ENCODE measurements at regions not wholly inside any gene's neighbourhood (a gene's known extent, or its start where the extent isn't known, plus 50 kb on each side); places are given as distances from the start of the nearest gene placed in this dataset.
"Not testable (repeated sequence)": the region's sequence is repeated elsewhere in the genome, so short reads cannot be mapped to it uniquely, and the experiment has no call there.

DNA sequence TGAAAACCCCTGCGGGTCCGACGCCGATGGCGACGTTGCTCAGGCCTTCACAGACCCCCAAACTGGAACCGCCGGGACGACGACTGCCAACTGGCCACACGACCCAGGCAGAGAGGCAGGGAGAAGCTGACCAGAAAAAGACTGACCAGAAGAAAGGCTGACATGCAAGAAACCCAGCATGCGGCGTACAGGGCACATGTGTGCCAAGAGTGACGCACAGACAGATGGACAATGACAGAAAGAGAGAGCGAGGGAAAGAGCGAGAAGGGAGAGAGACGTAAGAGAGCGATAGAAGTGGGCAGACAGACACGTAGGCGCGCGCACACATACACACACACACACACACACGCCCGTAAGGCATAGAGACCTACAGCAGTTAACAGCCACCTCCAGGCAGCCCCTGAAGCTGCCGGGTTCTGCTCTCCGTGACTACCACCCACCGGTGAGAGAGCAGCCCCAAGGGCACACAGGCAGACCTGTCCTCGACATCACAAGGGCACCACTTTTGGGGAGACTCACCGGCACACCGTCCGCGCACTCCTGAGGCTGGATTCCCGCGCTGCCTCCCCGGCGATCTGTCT lies 67.2 kb upstream of the ZNF527 start:
- DNase-seq (ENCODE audit: extremely low read depth in 1 of 2, low read depth in 1 of 2): no peak

DNA sequence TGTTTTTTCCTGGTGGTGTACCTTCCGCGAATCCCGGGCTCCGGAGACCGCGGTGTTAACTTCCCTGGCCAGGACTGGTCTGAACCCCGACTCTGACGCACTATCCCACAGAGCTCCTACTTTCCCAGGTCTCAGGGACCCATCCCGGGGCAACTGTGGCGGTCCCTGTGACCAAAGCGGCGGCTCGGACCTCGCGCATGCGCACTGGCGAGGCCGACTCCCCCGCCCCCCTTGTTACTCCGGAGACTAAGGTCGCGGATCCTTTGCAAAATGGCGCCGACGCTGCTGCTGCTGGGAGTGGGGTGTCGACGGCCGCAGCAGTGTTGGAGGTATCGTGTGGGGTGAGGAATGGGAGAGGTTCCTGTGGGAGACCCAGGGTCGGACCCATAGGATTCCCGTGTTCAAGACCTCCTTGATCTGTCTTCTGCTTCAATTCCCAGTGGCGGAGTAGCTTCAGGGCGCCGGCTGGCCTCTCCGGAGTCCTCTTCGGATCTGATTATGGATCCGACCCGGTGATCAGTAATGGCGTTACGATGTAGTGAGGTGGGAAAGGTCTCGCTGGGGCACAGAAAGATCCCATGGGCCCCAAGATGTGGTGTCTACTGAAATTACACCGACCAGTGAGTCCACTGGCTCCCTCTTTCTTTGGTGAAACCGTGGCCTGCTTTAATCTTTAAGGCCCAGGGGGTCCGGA lies 66.6 kb upstream of the ZNF527 start:
- DNase-seq (ENCODE audit: extremely low read depth in 1 of 2, low read depth in 1 of 2): no peak

DNA sequence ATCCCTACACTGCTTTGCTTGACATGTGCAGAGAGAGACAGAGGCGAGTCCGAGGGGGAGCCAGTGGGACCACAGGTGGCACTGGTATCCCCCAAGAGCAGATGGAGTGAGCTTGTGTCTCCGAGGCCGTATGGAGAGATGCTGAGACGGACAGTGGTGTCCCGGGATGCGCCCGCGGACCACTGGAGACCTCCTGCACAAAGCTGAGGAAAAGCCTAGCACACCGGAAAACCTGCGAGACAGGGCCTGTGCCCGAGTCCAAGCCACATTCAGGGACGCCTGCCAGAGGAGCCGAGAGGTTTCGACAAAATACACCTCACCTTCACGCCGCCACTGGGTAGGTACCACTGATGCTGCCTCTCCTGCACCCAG lies 66.0 kb upstream of the ZNF527 start:
- no peak for DNase-seq (ENCODE audit: extremely low read depth in 1 of 2, low read depth in 1 of 2)

DNA sequence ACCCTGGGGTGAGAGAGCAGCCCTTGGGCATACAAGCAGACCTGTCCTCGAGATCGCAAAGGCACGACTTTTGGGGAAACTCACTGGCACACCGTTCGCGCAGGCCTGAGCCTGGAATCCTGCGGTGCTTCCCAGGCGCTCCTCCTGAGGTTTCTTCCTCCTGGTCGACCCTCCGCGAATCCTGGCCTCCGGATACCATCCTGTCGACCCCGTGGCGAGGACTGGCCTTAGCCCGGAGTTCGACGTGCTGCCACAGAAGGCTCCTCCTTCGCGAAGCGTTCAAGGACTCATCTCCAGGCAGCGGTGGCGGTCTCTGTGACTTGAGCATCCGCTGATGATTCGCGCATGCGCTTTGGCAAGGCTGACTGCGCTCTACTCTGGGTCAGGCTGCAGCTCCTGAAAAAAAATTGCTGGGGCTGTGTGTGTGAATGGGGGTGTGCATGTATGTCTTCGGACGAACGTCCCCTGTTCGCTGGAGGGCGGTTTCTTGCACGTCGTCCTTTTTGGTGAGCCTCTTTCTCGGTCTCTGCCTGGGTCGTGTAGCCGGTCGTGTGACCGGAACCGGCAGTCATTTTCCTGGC lies 64.4 kb upstream of the ZNF527 start:
- no peak for DNase-seq (ENCODE audit: extremely low read depth in 1 of 2, low read depth in 1 of 2)

DNA sequence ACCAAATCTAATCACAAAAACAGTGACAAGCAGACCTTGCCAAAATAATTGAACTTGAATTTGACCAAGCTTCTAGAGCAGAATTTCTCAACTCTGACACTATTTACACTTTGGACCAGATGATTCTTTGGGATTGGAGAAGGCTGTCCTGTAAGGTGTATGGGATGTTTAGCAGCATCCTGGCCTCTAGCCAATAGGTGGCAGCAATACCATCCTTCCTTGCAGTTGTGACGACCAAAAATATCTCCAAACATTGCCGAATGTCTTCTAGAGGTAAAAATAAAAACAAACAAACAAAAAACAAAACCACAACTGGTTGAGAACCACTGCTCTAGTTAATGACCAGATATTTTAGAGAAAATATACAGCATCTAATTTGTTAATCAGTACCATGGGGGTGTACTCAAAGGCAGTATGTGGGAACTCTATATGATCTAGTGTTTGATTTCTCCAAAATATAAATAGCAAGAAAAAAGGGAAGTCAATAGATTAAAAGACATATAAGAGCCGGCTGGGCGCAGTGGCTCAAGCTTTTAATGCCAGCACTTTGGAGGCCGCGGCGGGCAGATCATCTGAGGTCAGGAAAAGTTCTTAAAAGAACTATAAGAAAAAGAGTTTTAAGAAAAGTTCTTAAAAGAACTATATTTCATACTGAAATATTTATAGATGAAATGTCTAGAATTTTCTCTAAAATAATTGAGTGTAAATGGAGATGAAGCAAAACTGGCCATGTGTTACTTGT lies 60.9 kb upstream of the ZNF527 start:
- DNase-seq (ENCODE audit: extremely low read depth in 1 of 2, low read depth in 1 of 2): no peak

DNA sequence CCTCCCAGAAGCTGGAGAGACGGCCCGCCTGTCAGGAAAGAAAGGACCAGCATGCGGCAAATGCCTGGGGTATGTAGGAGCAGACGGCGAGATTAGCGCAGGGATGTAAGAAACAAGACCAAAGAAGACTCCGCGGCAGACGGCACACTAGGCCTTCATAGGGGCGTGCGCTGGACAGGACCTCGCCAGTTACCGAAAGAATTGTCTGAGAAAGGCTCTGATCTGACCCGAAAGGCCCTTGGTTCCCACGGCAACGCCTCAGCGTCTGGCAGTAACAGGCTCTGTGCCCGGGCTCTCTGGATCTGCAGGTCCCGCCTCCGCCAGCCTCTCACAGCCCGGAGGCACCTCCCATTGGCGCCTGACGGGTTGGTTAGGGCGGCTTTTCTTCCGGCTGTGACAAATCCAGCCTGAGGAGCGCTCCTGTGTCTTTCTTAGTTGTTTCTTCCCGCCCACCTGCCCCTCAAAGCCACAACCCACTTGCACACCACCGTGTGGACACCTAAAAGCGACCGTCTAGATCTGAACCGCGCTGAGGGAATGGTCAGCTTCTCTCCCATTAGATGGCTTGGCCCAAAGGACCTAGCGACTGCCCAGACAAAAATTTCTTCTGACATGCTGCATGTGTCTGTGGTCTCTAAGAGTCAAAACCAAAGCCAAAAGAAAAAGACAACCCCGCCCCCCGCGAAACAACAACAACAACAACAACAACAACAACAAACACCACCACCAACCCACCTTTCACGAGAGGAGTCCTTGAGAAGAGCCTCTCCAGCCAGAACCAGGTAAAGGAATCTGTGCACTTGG lies 58.2 kb upstream of the ZNF527 start:
- DNase-seq (ENCODE audit: extremely low read depth in 1 of 2, low read depth in 1 of 2): peak in 1 of 2 donors; percentile 35

DNA sequence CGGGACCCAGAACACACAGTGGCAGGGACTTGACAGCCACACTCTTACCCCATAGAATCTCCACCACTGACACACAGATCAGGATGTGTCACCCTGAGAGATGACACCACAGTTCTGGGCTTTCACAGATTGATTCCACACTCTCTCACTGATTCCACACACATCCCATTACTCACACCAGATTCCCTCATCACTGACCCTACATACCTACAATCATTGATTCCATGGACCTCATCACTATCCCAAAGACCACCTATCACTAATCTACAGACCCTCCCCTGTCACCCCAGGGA lies 57.6 kb upstream of the ZNF527 start:
- no peak for DNase-seq (ENCODE audit: extremely low read depth in 1 of 2, low read depth in 1 of 2)

DNA sequence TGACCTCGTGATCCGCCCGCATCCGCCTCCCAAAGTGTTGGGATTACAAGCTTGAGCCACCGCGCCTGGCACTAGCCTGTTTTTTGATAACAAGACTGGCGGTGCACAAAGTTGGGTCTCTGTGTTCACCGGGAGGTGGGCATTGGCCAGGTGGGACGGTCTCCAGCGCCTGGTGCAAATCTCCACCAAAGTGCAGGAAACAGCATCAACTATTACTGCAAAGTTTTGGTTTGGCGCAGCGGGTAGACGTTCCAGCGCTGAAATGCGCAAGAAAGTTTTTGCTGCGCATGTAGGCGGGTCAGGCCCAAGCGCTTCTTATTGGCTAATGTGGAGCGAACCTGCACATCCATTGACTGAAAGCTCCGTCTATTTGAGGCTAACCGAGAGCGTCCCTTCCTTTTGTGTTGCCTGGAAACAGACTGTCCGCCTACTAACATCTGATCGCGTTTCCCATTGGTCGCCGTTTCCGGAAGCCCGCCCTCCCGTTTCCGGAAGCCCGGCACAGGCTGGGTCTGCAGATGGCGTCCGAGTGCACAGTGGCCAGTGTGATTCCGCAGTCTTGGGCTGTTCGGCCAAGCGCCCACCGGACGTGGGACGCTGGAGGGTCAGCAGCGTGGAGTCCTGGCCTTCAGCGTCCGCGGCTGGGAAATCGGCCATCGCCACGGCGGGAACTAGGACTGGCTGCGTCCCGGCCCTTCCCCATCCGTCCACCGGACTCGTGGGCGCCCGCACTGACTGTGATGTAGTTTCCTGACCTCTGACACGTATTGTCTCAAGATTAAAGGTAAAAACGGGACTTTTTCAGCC lies 53.3 kb upstream of the ZNF527 start:
- DNase-seq (ENCODE audit: extremely low read depth in 1 of 2, low read depth in 1 of 2): peak; percentile 78 to 87

DNA sequence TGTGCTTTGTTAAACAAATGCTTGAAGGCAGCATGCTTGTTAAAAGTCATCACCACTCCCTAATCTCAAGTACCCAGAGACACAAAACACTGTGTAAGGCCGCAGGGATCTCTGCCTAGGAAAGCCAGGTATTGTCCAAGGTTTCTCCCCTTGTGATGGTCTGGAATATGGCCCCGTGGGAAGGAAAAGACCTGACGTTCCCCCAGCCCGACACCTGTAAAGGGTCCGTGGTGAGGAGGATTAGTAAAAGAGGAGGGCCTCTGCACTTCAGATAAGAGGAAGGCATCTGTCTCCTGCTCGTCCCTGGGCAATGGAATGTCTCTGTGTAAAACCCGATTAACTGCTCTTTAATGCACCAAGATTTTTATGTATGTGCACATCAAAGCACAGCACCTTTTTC lies 49.9 kb upstream of the ZNF527 start:
- DNase-seq (ENCODE audit: extremely low read depth in 1 of 2, low read depth in 1 of 2): not testable (repeated sequence)

Measured in stimulated activated CD8-positive, alpha-beta memory T cell treated with anti-CD3 and anti-CD28 coated beads, Interleukin-7, amount 100 ng/mL, for 48 hours (primary cell).